SIG-M5 treated with dmso at 0.1 percent for 504 hours (cell line): ENCODE measurements at regions not wholly inside any gene's neighbourhood (a gene's known extent, or its start where the extent isn't known, plus 50 kb on each side); places are given as distances from the start of the nearest gene placed in this dataset.

ENCODE experiments used
- DNase-seq: peaks from one replicate; lab custom pipeline; 2025; ENCODE audit not compliant: unreplicated experiment; lab: John Stamatoyannopoulos, UW

DNA sequence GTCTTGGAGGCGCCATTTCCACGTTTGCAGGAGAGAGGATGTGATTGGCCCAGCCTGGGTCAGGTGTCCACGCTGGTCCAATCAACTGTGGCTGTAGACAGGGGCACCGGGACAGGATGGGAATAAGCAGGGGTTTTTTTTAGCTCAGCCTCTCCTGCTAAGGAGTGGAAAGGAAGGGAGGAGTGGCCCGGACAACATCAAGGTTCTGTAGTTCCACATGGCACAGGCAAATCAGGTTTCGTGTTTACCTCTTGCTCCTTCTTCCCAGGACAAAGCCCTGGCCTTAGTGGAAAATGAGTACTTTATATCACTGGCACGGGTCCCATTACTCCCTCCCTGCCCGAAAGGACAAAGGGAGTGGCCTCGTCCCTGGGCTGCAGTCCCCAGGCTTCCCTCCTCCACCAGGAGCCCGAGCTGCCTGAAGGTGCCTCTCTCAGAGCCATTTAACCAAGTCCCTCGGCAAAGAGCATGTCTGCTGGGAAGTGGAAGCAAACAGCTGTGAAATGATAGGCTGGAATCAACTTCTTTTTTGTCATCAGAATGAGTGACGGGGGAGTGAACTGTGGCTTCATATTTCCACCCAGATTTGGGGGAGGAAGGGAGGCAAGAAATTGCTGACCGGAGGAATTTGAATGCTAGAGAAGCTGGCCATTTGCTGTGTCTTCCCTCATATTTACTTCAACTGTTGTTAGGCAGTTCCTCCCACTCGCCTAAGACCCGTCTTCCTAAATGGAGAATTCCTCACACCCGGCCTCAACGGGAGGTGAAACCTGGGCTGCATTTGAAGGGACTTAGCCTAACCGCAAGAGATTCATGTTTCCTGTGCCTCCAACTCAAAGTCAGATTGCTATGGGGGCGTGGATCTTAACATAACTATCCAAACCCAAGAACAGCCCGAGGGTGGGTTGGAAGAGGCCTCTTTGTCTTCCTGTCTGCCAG lies 84.9 kb upstream of the SLC44A3 start:
- peak; percentile 83 for DNase-seq

DNA sequence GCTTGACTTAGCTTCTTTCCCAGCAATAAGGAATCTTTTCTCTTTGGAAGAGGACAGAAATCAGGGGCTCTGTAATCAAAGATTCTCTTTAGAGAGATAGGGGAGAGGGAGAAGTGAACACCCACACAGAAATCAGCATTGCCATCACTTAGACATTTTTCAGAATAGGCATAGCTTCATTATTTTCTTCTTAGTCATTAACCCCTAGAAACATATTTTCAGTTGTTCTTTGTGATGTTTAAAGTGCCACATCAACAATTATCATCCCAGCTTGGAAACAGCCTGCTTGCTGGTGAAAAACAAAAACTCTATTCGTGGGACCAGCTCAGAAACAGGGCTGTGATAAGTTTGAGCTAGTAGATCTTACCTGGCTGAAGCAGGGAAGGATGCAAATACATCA lies 88.3 kb upstream of the SLC44A3 start:
- no peak for DNase-seq

DNA sequence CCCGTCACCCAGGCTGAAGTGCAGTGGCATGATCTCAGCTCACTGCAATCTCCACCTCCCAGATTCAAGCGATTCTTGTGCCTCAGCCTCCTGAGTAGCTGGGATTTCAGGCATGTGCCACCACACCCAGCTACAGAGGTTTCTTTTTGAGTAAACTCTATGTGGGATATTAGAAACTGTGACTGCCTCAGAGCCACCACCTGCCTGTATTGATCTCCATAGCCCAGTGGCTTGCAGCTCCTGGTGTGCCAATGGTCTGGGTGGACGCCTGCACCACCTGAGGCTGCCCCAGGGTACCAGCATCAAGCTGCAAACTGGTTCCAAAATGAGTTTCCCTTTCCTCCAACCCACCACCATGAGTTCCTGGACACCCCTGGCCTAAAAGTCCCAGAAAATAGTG lies 89.7 kb upstream of the SLC44A3 start:
- DNase-seq, result no peak

DNA sequence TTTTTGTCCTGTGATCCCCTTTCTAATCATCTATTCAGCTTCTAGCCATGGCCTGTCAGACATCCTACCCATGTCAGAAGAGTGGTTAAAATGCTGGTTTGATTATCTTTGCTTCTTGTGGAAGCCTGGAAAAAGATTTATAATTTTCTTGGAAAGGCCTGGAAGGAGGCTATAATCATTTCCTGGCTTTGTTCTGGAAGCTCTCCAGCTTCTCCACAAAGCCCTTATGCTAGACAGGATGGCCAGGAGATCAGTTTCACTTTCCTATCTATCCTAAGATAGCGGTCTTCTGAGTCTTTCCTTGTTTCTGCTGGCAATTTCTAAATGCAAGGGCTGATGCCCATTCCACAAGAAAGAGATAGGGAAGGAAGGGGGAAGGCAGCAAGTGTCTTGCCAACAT lies 90.9 kb upstream of the SLC44A3 start:
- DNase-seq, result no peak

DNA sequence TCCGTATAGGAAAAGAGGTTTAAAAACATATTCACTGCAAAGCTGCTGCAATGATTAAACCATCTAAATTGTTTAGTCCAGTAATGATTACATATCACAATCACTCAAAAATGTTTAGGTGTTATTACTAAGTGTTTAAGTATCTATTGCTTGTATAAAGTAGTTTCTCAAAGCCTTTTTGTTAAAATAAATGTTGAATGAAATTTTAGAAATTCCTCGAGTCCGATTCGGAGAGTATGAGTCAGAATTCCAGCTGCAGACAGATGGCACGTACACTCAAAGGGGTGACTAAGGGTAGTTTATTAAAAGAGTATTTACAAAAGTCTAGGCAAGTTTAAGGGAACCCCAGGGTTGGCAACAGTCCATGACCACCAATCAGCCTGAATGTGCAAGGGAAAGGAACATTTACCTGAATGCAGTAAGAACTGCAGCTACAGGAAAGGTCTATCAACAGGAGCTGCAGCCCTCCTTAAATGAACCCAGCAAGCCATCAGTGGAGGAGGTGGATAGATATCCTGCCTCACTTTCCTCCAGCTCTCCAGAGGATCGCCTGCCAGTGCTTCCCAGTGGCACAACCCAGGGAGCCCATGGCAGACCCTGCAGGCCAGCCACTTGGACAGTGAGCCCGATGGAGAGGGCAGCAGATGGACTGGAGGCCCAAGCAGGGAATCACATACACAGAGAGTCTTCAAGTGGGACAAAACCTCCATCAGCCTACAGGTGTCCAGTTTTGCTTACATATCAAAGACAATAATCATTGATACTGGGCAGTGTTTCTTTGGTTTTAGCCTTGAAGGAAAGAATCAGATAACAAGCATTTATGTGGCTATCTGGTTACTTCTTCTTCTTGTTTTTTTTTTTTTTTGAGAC lies 92.1 kb upstream of the SLC44A3 start:
- no peak for DNase-seq

DNA sequence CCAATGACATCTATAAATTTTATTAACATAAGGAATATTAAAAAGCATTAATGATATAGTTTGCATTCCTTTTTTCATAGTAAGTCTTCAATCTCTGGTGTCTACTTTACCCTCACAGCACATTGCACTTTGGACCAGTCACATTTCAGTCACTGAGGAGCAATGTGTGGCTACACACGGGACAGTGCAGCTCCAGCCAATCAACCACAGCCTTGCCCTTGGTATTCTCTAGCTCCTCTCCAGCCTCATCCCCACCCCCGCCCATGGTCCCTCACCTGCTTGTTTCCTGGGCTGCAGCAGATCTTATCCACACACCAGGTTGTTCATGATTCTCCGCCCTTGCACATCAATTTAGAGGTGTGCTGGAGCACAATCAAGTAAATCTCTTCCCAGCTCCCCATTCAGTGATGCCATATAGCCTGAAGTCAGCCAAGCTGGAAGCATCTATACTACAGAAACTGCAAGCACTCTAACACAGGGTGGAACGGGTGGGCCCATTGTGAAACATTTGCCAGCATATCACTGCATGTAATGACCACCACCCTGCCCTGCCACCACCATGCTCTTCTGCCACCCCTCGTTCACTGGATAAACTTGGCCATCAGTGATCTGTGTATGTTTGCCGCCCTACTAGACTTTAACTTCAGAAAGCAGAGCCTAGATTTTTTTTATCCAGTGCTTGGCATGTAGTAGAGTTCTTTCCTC lies 93.0 kb upstream of the SLC44A3 start:
- no peak for DNase-seq

DNA sequence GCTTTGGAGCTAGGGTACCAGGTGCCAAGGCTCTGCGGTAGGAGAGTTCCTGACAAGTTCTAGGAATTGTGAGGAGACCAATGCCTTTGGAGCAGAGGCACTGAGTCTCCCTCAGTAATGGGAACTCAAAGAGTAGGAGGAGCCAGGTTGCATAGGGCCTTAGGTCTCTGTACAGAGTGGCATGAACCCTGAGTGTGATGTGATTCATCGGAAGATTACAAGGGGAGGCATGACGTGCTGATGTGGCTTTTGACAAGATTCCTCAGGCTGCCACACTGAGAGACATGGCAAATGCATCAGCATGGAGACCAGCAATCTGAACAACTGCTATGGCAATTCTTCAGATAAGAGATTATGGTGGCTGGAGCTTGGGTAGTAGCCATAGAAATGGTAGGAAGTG lies 94.6 kb upstream of the SLC44A3 start:
- DNase-seq, result no peak

DNA sequence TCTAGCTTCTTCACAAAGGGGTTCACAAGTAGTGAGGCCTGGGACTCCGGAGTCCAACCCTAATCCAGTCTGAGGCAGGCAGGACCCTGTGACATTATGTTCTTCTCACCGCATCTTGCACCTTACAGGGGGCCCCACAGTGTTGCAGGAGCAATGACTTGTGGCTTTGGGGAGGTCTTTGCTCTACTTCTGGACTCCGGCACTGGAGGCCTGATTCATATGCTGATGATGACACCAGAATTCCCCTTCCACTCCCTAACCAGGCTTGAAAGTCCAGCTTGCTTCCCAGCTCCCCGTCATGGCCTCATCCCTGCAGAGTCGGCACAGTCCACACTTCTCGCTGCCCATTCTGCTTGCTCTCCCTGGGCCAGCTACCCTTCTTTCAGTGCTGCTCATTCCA lies 96.3 kb upstream of the SLC44A3 start:
- no peak for DNase-seq

DNA sequence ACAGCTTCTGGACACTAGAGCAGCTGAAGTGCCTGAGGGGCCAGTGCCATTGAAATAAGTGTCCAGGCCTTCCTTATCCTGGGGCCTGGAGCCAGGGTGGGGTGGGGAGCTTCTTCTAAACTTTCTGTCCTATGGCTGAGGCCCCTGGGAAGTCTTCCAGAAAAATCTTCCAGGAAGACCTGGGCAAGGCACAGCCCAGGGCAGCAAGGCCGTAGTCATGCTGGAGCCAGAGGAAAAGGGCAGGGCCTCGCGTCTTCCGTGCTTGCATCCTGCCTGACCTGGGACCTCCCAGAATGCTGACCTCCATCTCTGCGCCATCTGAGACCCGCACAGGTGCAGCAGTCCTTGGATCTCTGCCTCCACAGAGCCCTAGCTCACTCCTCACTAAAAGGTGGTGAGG lies 96.7 kb upstream of the SLC44A3 start:
- no peak for DNase-seq

DNA sequence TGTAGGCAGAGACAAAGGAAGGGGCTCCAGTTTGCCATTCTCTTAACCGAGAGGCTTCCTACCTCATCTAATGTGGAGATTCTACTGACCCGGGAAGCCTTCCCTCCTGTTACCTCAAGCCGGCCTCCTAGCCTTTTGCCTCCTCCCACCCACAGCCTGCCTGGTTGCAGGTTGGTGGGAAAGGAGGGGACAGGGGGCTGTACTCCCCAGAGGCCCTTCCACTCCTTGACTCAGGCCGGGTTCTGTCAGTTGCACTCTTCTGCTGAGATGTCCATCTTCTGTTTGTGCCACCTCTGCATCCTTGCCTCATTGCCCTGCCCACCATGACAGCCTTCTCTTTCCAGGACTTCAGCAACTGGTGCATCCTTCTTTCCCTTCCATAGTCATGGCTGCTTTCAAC lies 98.0 kb upstream of the SLC44A3 start:
- DNase-seq, result no peak

DNA sequence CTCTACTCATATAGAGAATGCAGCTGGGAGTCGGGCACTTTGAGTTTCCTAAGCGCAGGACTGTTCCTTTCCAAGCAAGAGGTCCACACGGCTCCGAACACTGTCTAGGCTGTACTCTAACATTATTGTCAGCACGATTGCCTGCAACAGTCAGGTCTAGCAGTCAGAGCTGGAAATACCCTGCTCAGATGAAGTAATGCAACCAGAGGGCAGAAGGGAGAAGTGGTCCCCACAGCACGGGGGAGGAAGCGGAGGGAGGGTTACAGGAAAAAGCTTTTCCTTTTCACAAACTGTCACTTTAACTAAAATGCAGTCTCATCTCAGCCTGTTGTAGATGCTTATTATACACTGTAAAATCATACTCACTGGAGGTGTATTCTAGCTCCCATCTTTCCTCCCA lies 98.9 kb upstream of the SLC44A3 start:
- peak; percentile 95 for DNase-seq

DNA sequence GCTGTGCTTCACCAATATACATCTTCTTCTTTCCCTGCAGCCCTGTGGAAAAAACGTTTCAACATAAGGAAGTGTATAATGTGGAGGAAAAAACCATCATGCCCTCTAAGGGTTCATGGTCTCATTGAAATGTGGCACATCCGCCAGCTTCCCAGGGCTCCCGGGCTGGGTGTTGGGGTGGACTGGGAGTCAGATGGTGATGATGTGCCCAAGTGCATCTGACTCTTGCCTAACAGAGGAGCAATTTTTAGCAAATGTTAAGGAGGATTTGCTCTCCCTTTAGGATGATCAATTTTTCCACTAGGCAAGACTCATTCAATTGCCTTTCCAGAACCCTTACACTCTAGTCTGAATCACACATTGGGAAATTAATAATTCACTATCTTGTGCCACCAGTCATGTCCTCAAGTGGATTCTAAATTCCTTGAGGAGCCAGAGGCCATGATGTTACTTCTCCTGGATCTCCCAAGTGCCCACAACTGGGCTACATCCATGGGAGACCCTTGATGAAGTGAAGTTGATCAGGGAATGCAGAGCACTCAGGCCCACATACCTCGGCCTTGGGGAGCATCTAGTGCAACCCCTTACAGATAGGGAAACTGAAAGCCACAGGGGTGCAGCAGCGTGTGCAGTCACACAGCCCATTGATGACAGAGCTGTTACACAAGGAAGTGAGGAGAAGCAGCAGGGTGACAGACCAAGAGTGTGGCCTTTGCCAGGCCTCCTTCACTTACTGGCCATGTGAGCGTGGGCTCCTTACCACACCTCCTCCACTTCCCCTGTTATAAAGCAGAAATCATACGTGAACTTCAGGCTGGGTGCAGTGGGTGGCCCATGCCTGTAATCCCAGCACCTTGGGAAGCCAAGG lies 100.0 kb upstream of the SLC44A3 start:
- DNase-seq, result peak; percentile 84

DNA sequence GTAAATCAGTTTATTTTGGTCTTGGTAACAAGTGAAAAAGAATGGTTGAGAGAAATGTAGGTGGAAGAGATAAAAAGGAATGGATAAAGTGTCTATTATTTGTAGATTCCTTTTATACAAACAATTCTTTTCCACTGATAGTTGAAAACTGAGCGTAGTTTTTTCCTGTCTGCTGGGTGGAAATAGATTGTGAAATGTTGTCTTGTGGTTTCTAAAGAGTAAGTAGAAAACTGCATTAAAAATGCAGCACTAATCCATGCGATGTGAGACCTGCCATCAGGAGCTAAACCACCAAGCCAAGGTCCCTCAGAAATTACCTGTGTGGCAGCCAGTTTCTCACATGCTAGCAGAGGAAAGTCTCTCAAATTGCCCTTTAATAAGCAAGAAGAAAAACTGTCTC lies 103.2 kb upstream of the SLC44A3 start:
- peak; percentile 54 for DNase-seq

DNA sequence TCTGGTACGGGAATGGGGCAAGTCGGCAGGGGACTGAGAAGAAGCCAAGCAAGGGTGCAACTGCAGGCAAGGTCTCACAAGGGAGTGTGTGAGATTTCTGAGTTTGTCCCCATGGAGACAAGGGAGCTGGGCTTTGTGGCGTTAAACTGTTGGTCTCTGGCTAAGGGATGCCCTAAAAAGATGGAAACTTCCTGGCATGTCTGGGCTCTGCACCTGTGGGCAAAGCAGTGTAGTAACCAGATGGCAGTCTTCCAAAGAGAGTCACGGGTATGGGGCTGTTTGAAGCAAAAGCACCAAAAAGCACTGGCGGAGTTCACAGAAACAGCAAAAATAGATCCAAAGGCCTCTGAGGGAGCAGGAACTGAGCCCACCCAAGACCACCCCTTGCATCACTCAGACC lies 104.8 kb upstream of the SLC44A3 start:
- no peak for DNase-seq

DNA sequence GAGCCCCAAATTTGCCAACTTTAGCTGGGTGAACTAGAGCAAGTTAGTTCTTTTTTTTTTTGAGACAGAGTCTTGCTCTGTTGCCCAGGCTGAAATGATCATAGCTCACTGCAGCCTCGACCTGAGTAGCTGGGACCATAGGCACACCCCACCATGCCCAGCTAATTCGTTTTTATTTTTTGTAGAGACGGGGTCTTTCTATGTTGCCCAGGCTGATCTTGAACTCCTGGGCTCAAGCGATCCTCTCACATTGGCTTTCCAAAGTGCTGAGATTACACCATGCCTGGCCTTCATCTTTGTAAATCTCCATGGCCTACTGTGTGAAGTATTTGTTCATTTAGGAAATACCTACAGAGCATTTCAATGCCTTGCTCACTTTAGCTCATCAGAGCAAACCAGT lies 105.6 kb upstream of the SLC44A3 start:
- DNase-seq, result no peak

DNA sequence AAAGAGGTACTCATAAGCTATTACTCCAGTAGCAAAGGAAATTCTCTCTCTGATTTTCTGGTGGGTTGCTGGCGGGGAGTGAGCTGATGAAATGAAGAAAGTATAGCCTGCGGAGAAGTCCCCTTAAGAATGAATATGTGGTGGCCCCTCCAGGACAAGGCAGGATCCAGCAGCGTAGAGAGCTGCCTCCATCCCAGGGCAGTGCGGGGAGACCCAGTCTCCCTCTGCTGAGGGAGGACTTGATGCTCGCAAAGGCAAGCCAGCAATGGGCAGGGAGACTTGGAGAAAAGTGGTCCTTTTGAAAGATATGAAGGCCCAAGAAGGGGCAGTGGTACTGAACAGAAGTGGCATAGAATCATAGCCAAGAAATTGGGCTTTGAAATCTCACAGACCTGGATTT lies 106.0 kb upstream of the SLC44A3 start:
- no peak for DNase-seq

DNA sequence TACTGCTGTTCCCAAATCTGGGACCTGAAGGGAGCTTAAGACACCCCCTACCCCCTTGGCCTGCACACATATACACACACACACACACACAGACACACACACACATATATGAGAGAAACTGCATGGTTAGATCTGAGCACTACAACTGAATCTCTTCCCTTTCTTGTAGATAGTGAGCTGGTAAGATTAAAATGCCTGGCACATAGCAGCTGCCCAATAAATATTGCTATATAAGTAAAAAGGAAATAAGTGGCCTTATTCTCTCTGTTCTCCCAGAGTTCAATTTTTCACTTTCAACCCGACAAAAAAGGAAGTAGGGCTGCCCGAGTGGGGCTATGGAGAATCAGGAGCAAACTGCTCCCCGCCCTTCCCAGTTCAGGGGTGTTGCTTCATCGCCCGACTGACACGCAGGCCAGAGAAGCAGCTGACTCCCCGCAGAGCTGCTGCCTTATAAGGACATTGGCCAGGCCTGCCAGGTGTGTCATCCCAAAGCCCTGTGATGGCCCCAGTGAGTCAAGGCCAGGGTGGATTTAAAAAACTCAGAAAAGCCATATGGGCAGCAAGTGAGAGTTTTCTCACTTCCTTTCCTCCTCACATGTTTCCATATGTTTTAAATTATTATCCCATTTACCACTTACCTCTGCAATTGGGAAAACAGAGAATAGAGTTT lies 106.5 kb upstream of the SLC44A3 start:
- peak; percentile 94 for DNase-seq

DNA sequence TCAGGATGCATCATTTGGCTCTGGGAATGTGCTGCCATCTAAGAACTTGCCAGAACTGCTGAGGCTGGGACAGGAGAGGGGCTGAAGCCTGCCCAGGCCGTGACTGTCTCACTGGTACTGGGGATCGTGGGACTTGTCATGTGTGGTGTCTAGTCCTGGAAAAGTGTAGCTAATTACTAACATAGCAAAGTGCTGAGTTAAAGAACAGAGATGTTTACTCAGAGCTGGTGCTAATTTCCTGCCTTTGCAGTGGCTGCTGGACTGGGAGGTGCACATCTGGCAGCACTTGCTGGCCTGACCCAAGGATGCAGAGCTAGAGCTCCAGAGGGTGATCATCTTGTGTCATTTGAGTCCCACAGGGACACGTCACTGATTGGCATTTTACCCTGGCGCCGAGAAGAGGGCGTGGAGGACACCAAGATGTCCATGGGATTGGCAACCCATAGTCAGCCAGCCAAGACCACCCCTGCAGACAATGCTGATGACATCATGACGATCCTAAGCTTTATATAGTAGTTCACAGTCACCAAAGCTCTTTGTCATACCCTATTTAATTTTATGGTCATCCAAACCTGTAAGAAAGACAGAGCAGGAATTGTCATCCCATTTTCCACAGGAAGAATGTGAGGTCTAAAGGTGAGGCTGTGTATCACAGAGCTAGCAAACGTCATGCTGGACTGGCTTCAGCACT lies 110.1 kb upstream of the SLC44A3 start:
- DNase-seq, result no peak

DNA sequence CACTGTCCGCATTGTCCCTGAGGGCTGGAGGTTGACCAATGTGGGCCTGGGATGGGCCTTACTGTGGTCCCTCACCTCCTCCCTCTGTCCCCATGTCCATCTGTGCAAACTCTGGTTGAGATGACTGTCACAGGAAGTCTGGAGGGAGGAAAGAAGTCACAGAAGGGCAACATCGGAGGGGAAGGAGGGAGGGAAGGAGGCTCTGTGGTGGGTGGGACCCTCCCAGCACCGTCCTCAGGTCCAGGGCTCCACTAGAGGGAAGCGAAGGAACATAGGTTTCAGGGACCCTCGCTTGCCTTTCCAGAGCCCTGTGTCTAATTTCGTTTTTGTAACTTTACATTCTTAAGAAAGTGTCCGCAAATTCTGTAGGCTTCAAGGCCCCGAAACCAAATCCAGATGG lies 111.3 kb upstream of the SLC44A3 start:
- DNase-seq, result no peak
